IMR-90 (cell line): ENCODE measurements at regions not wholly inside any gene's neighbourhood (a gene's known extent, or its start where the extent isn't known, plus 50 kb on each side); places are given as distances from the start of the nearest gene placed in this dataset.

Experiments used
- ATAC-seq: fragments of 200-7000 bp; cut with Tn5 transposase; 2 replicates; pipeline ENCODE4 v1.9.1; 2020; ENCODE audit warnings: low read depth, mild to moderate bottlenecking, moderate library complexity
- BruUV-seq: library from RNA; stranded (reverse); fragments of 400-500 nt; replicated peaks from 2 replicates; lab custom pipeline; 2021; lab: Mats Ljungman, UMichigan
- CTCF ChIA-PET: fragments of 300-600 bp; formaldehyde crosslinking; extraction: SDS; loops from one replicate; lab custom pipeline; 2021; ENCODE audit warnings: antibody characterized with exemption; lab: Yijun Ruan, JAX
- POLR2A ChIA-PET: fragments of 300-600 bp; sonication (Branson Sonifier 250); formaldehyde crosslinking; loops from one replicate; lab custom pipeline; 2022; ENCODE audit warnings: antibody characterized with exemption; ENCODE audit not compliant: unreplicated experiment; lab: Charles Lee
- DNase-seq: peaks from one replicate; pipeline ENCODE4 v3.0.0; 2013
- H2AFZ ChIP-seq: replicated peaks from 2 replicates; pipeline ENCODE3; 2013; ENCODE audit warnings: low read length, mild to moderate bottlenecking; ENCODE audit not compliant: poor library complexity
- H2AK5ac ChIP-seq: 2 replicates; pipeline ENCODE4 v1.6.1; 2013; ENCODE audit warnings: low read depth, low read length, inconsistent platforms
- H2AK9ac ChIP-seq: replicated peaks from 2 replicates; pipeline ENCODE3; 2013; ENCODE audit warnings: mild to moderate bottlenecking, low read depth, low read length, moderate library complexity; ENCODE audit not compliant: poor library complexity
- H2BK120ac ChIP-seq: 2 replicates; pipeline ENCODE4 v1.6.1; 2013; ENCODE audit warnings: low read depth, low read length, inconsistent platforms
- H2BK15ac ChIP-seq: 3 replicates; pipeline ENCODE4 v1.6.1; 2013; ENCODE audit warnings: low read depth, low read length, inconsistent platforms
- H2BK20ac ChIP-seq: 2 replicates; pipeline ENCODE4 v1.6.1; 2013; ENCODE audit warnings: low read depth, mild to moderate bottlenecking, inconsistent platforms, low read length, moderate library complexity
- H2BK5ac ChIP-seq: 2 replicates; pipeline ENCODE4 v1.6.1; 2013; ENCODE audit warnings: mild to moderate bottlenecking, low read depth, low read length, inconsistent platforms; ENCODE audit not compliant: poor library complexity, severe bottlenecking
- H3K14ac ChIP-seq: replicated peaks from 2 replicates; pipeline ENCODE4 v1.6.1; 2013; ENCODE audit warnings: low read depth, low read length, inconsistent platforms
- H3K18ac ChIP-seq: 2 replicates; pipeline ENCODE4 v1.6.1; 2013; ENCODE audit warnings: low read depth, low read length, control low read depth
- H3K23ac ChIP-seq: 2 replicates; pipeline ENCODE4 v1.6.1; 2013; ENCODE audit warnings: low read depth, low read length, inconsistent platforms
- H3K27ac ChIP-seq: 2 replicates; pipeline ENCODE4 v1.5.1; 2013; ENCODE audit warnings: mild to moderate bottlenecking, control low read depth, low read length; ENCODE audit not compliant: insufficient read depth
- H3K27me3 ChIP-seq: 2 replicates; pipeline ENCODE4 v1.6.1; 2013; ENCODE audit warnings: low read length; ENCODE audit not compliant: control insufficient read depth, insufficient read depth
- H3K36me3 ChIP-seq: 2 replicates; pipeline ENCODE4 v1.6.1; 2013; ENCODE audit warnings: low read length, mixed read lengths; ENCODE audit not compliant: control insufficient read depth, insufficient read depth
- H3K4ac ChIP-seq: 2 replicates; pipeline ENCODE4 v1.6.1; 2013; ENCODE audit warnings: low read depth, low read length, inconsistent platforms
- H3K4me1 ChIP-seq: 2 replicates; pipeline ENCODE4 v1.6.1; 2013; ENCODE audit warnings: low read length, mixed read lengths; ENCODE audit not compliant: control insufficient read depth, insufficient read depth
- H3K4me2 ChIP-seq: 2 replicates; pipeline ENCODE4 v1.6.1; 2013; ENCODE audit warnings: low read depth, mild to moderate bottlenecking, control low read depth, low read length, moderate library complexity
- H3K4me3 ChIP-seq: 2 replicates; pipeline ENCODE4 v1.5.1; 2013; ENCODE audit warnings: low read depth, mild to moderate bottlenecking, control low read depth, low read length, moderate library complexity; ENCODE audit not compliant: insufficient read depth
- H3K56ac ChIP-seq: 2 replicates; pipeline ENCODE4 v1.6.1; 2013; ENCODE audit warnings: low read length, inconsistent platforms; ENCODE audit not compliant: insufficient read depth; ENCODE audit errors: extremely low read depth
- H3K79me1 ChIP-seq, 2 experiments: 2 replicates each; pipeline ENCODE4 v1.6.1; 2013; ENCODE audit warnings: low read length in 2 of 2, inconsistent platforms in 1 of 2, low read depth in 1 of 2
- H3K9ac ChIP-seq: 2 replicates; pipeline ENCODE4 v1.6.1; 2013; ENCODE audit warnings: low read depth, low read length, control low read depth
- H3K9me1 ChIP-seq: 2 replicates; pipeline ENCODE4 v1.6.1; 2013; ENCODE audit warnings: low read length, inconsistent platforms; ENCODE audit not compliant: insufficient read depth
- H3K9me3 ChIP-seq: 2 replicates; pipeline ENCODE4 v1.6.1; 2013; ENCODE audit warnings: low read length; ENCODE audit not compliant: control insufficient read depth, insufficient read depth
- H4K20me1 ChIP-seq: 2 replicates; pipeline ENCODE4 v1.6.1; 2013; ENCODE audit warnings: low read length, inconsistent platforms; ENCODE audit not compliant: insufficient read depth
- H4K5ac ChIP-seq: 2 replicates; pipeline ENCODE4 v1.6.1; 2013; ENCODE audit warnings: mild to moderate bottlenecking, low read depth, low read length, control low read depth
- H4K8ac ChIP-seq, 2 experiments: 2 replicates each; pipeline ENCODE4 v1.6.1; 2013; ENCODE audit warnings: low read depth in 2 of 2, low read length in 2 of 2, control low read depth in 1 of 2, inconsistent platforms in 1 of 2
- H4K91ac ChIP-seq: 2 replicates; pipeline ENCODE4 v1.6.1; 2013; ENCODE audit warnings: low read depth, low read length, inconsistent platforms; ENCODE audit not compliant: insufficient read depth
- CTCF ChIP-seq: conservative IDR thresholded peaks from 2 replicates; pipeline ENCODE4 v1.5.1; 2012; ENCODE audit warnings: mild to moderate bottlenecking, low read depth, low read length, improper control_type of control experiment
- FOS ChIP-seq: fragments of 150-350 bp; IDR thresholded peaks from 2 replicates; pipeline ENCODE4 v1.6.1; 2016; ENCODE audit warnings: low read depth, low read length
- MAFK ChIP-seq: IDR thresholded peaks from 2 replicates; pipeline ENCODE4 v1.6.1; 2012; ENCODE audit warnings: low read depth, low read length, improper control_type of control experiment
- MXI1 ChIP-seq: IDR thresholded peaks from 2 replicates; pipeline ENCODE4 v1.6.1; 2012; ENCODE audit warnings: low read depth, mild to moderate bottlenecking, low read length, moderate library complexity, borderline replicate concordance
- NFE2L2 ChIP-seq: fragments of 150-350 bp; IDR thresholded peaks from 2 replicates; pipeline ENCODE4 v1.6.1; 2016; ENCODE audit warnings: low read depth, mild to moderate bottlenecking, low read length
- POLR2A ChIP-seq: IDR thresholded peaks from 2 replicates; pipeline ENCODE4 v1.6.1; 2012; ENCODE audit warnings: mild to moderate bottlenecking, low read depth, low read length
- RCOR1 ChIP-seq: IDR thresholded peaks from 2 replicates; pipeline ENCODE4 v1.6.1; 2012; ENCODE audit warnings: mild to moderate bottlenecking, low read length, improper control_type of control experiment; ENCODE audit not compliant: insufficient replicate concordance
- SMC3 ChIP-seq: fragments of 150-350 bp; IDR thresholded peaks from 2 replicates; pipeline ENCODE4 v1.6.1; 2016; ENCODE audit warnings: low read depth, mild to moderate bottlenecking, antibody characterized with exemption, low read length, moderate library complexity
- USF2 ChIP-seq: fragments of 150-350 bp; IDR thresholded peaks from 2 replicates; pipeline ENCODE4 v1.6.1; 2017; ENCODE audit warnings: mild to moderate bottlenecking, antibody characterized with exemption, low read length, low read depth
- WGBS, 2 experiments: methylation state at CpG; one replicate each; pipeline versions ENCODE4 v1.1.5 to v1.1.7; 2013; ENCODE audit warnings: missing lambda C conversion rate in 2 of 2; ENCODE audit not compliant: insufficient read length in 1 of 2; ENCODE audit errors: extremely low coverage in 2 of 2; 5-methylcytosine and 5-hydroxymethylcytosine counted together
- dilution Hi-C: fragments of 300-500 bp; cut with HindIII; formaldehyde crosslinking; loops from one replicate; pipeline ENCODE4 v1.14.3; 2018; ENCODE audit warnings: low sequenced_read_pairs; ENCODE audit not compliant: unreplicated experiment
- in situ Hi-C: fragments of 300-500 bp; cut with MboI; formaldehyde crosslinking; loops from 3 replicates; pipeline ENCODE4 v1.14.3; 2019; ENCODE audit warnings: low sequenced_read_pairs, inconsistent platforms, mixed read lengths
- intact Hi-C: fragments of 100-400 bp; cut with micrococcal nuclease; formaldehyde crosslinking; loops from 2 replicates; pipeline ENCODE4 v1.10.0; 2022

DNA sequence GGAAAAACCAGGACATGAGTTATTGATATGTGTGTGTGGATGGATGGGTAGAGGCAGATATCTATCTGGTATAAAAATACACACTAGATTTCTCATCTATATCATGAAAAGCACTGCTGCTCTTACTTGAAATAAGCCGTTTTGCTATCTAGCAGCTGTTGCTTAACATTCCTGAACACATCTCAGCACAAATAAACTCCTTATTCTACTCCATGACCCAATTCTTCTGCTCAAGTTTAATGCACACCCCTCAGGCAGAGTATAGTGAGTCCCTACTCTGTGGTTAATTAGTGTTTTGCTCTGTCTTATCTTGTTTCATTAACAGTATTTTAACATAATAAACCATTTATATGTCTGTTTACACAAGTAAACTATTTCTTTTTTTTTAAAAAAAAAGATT is 134.2 kb downstream of the CBLN2 start:
- no peak overlapping the region for H4K5ac ChIP-seq
- CTCF ChIA-PET = no interaction called here
- H3K36me3 ChIP-seq = no peaks in the 10 kb centered on the region
- H2AK9ac ChIP-seq = no peak overlapping the region
- H3K9me3 ChIP-seq = peaks cover 9% of the 10 kb centered on the region; the same call in 1 of the 2 replicates
- no peak for TF ChIP-seq NFE2L2
- TF ChIP-seq FOS = no peak
- TF ChIP-seq POLR2A = no peak
- TF ChIP-seq MAFK = no peak
- no peak for TF ChIP-seq USF2
- no peak for TF ChIP-seq SMC3
- TF ChIP-seq MXI1 = no peak
- TF ChIP-seq RCOR1 = no peak
- TF ChIP-seq CTCF = no peak
- no peak overlapping the region for H3K4me2 ChIP-seq
- no peak overlapping the region for H2BK5ac ChIP-seq
- H3K4ac ChIP-seq = no peak overlapping the region
- H2BK20ac ChIP-seq = no peak overlapping the region
- no peaks in the 10 kb centered on the region for H3K4me1 ChIP-seq
- H3K18ac ChIP-seq = no peak overlapping the region
- H2AK5ac ChIP-seq = no peak overlapping the region
- intact Hi-C loops (no loop called here), dilution Hi-C loops (no loop called here), in situ Hi-C loops (no loop called here)
- H3K27ac ChIP-seq = no peak overlapping the region
- POLR2A ChIA-PET = no interaction called here
- H2AFZ ChIP-seq = no peak overlapping the region
- H4K8ac ChIP-seq = no peak overlapping the region
- no TSS peak for BruUV-seq
- no peak for DNase-seq
- H3K9me1 ChIP-seq = no peaks in the 10 kb centered on the region
- H3K79me1 ChIP-seq = no peaks in the 10 kb centered on the region
- no CpG with 5 or more reads among the region's 1 CpG for WGBS, 2 experiments
- H3K4me3 ChIP-seq = no peak overlapping the region
- H3K27me3 ChIP-seq = no peaks in the 10 kb centered on the region
- no peak overlapping the region for H3K56ac ChIP-seq
- H4K20me1 ChIP-seq = no peaks in the 10 kb centered on the region
- no peak for ATAC-seq
- H3K9ac ChIP-seq = no peak overlapping the region
- H3K23ac ChIP-seq = no peak overlapping the region
- no peak overlapping the region for H3K14ac ChIP-seq
- no peak overlapping the region for H2BK15ac ChIP-seq
- H2BK120ac ChIP-seq = no peak overlapping the region
- no peak overlapping the region for H4K91ac ChIP-seq
